Tibial artery (tissue), 4 donors: ENCODE measurements at regions not wholly inside any gene's neighbourhood (a gene's known extent, or its start where the extent isn't known, plus 50 kb on each side); places are given as distances from the start of the nearest gene placed in this dataset.
"Not testable (repeated sequence)": the region's sequence is repeated elsewhere in the genome, so short reads cannot be mapped to it uniquely, and the experiment has no call there.

ENCODE experiments used
- DNase-seq, 2 donors: peaks; one replicate each; pipeline ENCODE4 v3.0.0-alpha.2; 2019
- H3K27ac ChIP-seq, 2 donors: fragments of 200-600 bp; sonication (generic) in 1 of 2; 1 replicate in 1 of 2; 2 replicates in 1 of 2; pipeline ENCODE4 v1.5.1; 2018 to 2019; ENCODE audit warnings: mild to moderate bottlenecking in 1 of 2
- H3K27me3 ChIP-seq, 2 donors: fragments of 200-600 bp; sonication (generic) in 1 of 2; one replicate each; pipeline versions ENCODE4 v1.5.1 to v1.6.0; 2016 to 2019
- H3K36me3 ChIP-seq, 3 donors: fragments of 200-600 bp; sonication (generic) in 2 of 3; one replicate each; pipeline ENCODE4 v1.5.1; 2016 to 2019; ENCODE audit warnings: mild to moderate bottlenecking in 2 of 3
- H3K4me1 ChIP-seq, 4 donors: fragments of 200-600 bp; sonication (generic) in 2 of 4; 1 replicate in 3 of 4; 2 replicates in 1 of 4; pipeline ENCODE4 v1.5.1; 2016 to 2019
- H3K4me3 ChIP-seq, 2 donors: fragments of 200-600 bp; sonication (generic) in 1 of 2; 1 replicate in 1 of 2; 2 replicates in 1 of 2; pipeline ENCODE4 v1.5.1; 2018 to 2019; ENCODE audit warnings: mild to moderate bottlenecking in 2 of 2
- H3K9me3 ChIP-seq, 3 donors: fragments of 200-600 bp; sonication (generic) in 1 of 3; one replicate each; pipeline ENCODE4 v1.5.1; 2016 to 2019
- CTCF ChIP-seq, 2 experiments: fragments of 200-600 bp in 1 of 2; fragments of 450-650 bp in 1 of 2; IDR thresholded peaks; one replicate each; pipeline ENCODE4 v1.5.1; 2017 to 2019; ENCODE audit warnings: antibody characterized with exemption in 2 of 2, mild to moderate bottlenecking in 1 of 2, moderate library complexity in 1 of 2
- intact Hi-C: fragments of 100-400 bp; cut with DNase I; formaldehyde crosslinking; loops from one replicate; pipeline ENCODE4 v1.15.0; 2023; ENCODE audit warnings: low total_unique reads

- peaks cover 0 to 14% of the 10 kb centered on the region in 2 donors for H3K27me3 ChIP-seq
- H3K27ac ChIP-seq, result no peak overlapping the region
- TF ChIP-seq CTCF (IDR thresholded peaks at IDR 0.05), result no peak
- no peaks in the 10 kb centered on the region for H3K9me3 ChIP-seq
- intact Hi-C loops, result no loop called here
- DNase-seq, result no peak
- no peak overlapping the region for H3K4me3 ChIP-seq
- H3K36me3 ChIP-seq, result no peaks in the 10 kb centered on the region
- no peaks in the 10 kb centered on the region for H3K4me1 ChIP-seq
These were observed 77.6 kb upstream of the FOXK1 start for GRCh38 chr7:4604456-4604940.

- H3K4me3 ChIP-seq, result no peak overlapping the region
- no peak overlapping the region for H3K27ac ChIP-seq
- H3K9me3 ChIP-seq, result no peaks in the 10 kb centered on the region
- no peak for TF ChIP-seq CTCF (IDR thresholded peaks at IDR 0.05)
- intact Hi-C loops, result no loop called here
- H3K4me1 ChIP-seq, result no peaks in the 10 kb centered on the region
- peaks cover 0 to 6% of the 10 kb centered on the region in 2 donors for H3K27me3 ChIP-seq
- H3K36me3 ChIP-seq, result no peaks in the 10 kb centered on the region
- DNase-seq, result no peak
These were observed 75.3 kb upstream of the FOXK1 start for GRCh38 chr7:4606797-4607196.

- TF ChIP-seq CTCF (IDR thresholded peaks at IDR 0.05), result no peak
- peak in 1 of 2 donors; percentile 51 for DNase-seq
- peaks cover 0 to 6% of the 10 kb centered on the region in 2 donors for H3K27me3 ChIP-seq
- H3K4me1 ChIP-seq, result no peaks in the 10 kb centered on the region
- H3K36me3 ChIP-seq, result no peaks in the 10 kb centered on the region
- H3K4me3 ChIP-seq, result no peak overlapping the region
- H3K9me3 ChIP-seq, result no peaks in the 10 kb centered on the region
- no peak overlapping the region for H3K27ac ChIP-seq
- intact Hi-C loops, result no loop called here
These were observed 74.8 kb upstream of the FOXK1 start for GRCh38 chr7:4607311-4607729.

GRCh38 chr7:4609576-4609975 is 72.5 kb upstream of the FOXK1 start:
- intact Hi-C loops, H3K27ac ChIP-seq, H3K27me3 ChIP-seq, H3K4me3 ChIP-seq, H3K36me3 ChIP-seq, H3K9me3 ChIP-seq: not testable (repeated sequence)
- DNase-seq, result peak in 1 of 2 donors; percentile 25
- peaks cover 0 to 19% (median 9%) of the 10 kb centered on the region in 4 donors for H3K4me1 ChIP-seq

GRCh38 chr7:4610768-4611467 is 71.2 kb upstream of the FOXK1 start:
- intact Hi-C loops, result loop anchor here (2.0 kb wide), 1 partner anchor 14 kb away; no protein-coding TSS in a partner anchor
- Histone ChIP-seq H3K9me3 (no peaks in the 10 kb centered on the region), H3K4me1 (peaks cover 0 to 19% (median 9%) of the 10 kb centered on the region in 4 donors), H3K36me3 (no peaks in the 10 kb centered on the region), H3K4me3 (no peak overlapping the region), H3K27ac (no peak overlapping the region), H3K27me3 (no peaks in the 10 kb centered on the region)
- DNase-seq, result peak in 1 of 2 donors; percentile 32
- peak; percentile 85 to 88 for TF ChIP-seq CTCF (IDR thresholded peaks at IDR 0.05)

GRCh38 chr7:4612237-4612636 is 69.9 kb upstream of the FOXK1 start:
- no peaks in the 10 kb centered on the region for H3K9me3 ChIP-seq
- no peaks in the 10 kb centered on the region for H3K36me3 ChIP-seq
- DNase-seq, result peak in 1 of 2 donors; percentile 65
- H3K27me3 ChIP-seq, result no peaks in the 10 kb centered on the region
- intact Hi-C loops, result no loop called here
- H3K4me1 ChIP-seq, result peaks cover 0 to 19% (median 9%) of the 10 kb centered on the region in 4 donors
- TF ChIP-seq CTCF (IDR thresholded peaks at IDR 0.05), result no peak
- H3K4me3 ChIP-seq, result no peak overlapping the region
- H3K27ac ChIP-seq, result no peak overlapping the region
